Heart left ventricle (tissue), 13 donors: ENCODE measurements at regions not wholly inside any gene's neighbourhood (a gene's known extent, or its start where the extent isn't known, plus 50 kb on each side); places are given as distances from the start of the nearest gene placed in this dataset.

Experiments
- CTCF ChIP-seq, 12 donors: fragments of 200-600 bp; sonication (generic) in 4 of 12; IDR thresholded peaks; one replicate each; pipeline versions ENCODE4 v1.5.0 to v1.8.0; 2018 to 2022; ENCODE audit warnings: antibody characterized with exemption in 12 of 12, mild to moderate bottlenecking in 5 of 12
- POLR2A ChIP-seq, 2 donors: fragments of 450-650 bp; IDR thresholded peaks; one replicate each; pipeline ENCODE4 v1.6.1; 2017; ENCODE audit warnings: antibody characterized with exemption in 2 of 2, mild to moderate bottlenecking in 2 of 2, moderate library complexity in 2 of 2
- donor health status: ischemic (EF 13 %, LVEDD 7.1; RV severe dilation, severe dysfunction).
- donor health status: DM: no; HTN: yes; CAD: no.
- donor health status: DM: no; HTN: no; CAD: no.
- donor health status: ischemic (EF 25% LVEDD 6.9; RV normal size, moderate dysfunction).
- donor health status: ischemic (EF 25% LVEDD 5.7; RV mildly dilated, moderate dysfunction).
- donor health status: ischemic (EF 35%, LVEDD 5.7; RV mildly dilated, moderate dysfunction).
- donor health status: nonischemic (EF 11% LVEDD 7.7; RV severe dilation, severe dysfunction).
- donor health status: DM: yes; HTN: yes; CAD: no.
- donor health status: PGD.
- donor health status: ischemic (EF 29% LVEDD 5.4; RV normal size, mild dysfunction).
- donor health status: nonischemic (EF 23%, LVEDD 6.1; RV moderate dilation, normal function).

- no peak for TF ChIP-seq CTCF (IDR thresholded peaks at IDR 0.05)
- TF ChIP-seq POLR2A (IDR thresholded peaks at IDR 0.05) = no peak
Measured at GRCh38 chr16:61215605-61216004, 820.6 kb downstream of the CDH8 start.
